GM21381 (cell line): ENCODE measurements at regions not wholly inside any gene's neighbourhood (a gene's known extent, or its start where the extent isn't known, plus 50 kb on each side); places are given as distances from the start of the nearest gene placed in this dataset.

Experiments
- ATAC-seq: cut with Tn5 transposase; IDR thresholded peaks from one replicate; pipeline ENCODE4 v1.9.1; 2021; ENCODE audit warnings: mild to moderate bottlenecking, moderate library complexity; ENCODE audit not compliant: unreplicated experiment

- no peak for ATAC-seq
Observed at GRCh38 chr15:61420546-61420945, 191.4 kb upstream of the RORA start.

GRCh38 chr15:61415617-61416120, 186.6 kb upstream of the RORA start:
- no peak for ATAC-seq

DNA sequence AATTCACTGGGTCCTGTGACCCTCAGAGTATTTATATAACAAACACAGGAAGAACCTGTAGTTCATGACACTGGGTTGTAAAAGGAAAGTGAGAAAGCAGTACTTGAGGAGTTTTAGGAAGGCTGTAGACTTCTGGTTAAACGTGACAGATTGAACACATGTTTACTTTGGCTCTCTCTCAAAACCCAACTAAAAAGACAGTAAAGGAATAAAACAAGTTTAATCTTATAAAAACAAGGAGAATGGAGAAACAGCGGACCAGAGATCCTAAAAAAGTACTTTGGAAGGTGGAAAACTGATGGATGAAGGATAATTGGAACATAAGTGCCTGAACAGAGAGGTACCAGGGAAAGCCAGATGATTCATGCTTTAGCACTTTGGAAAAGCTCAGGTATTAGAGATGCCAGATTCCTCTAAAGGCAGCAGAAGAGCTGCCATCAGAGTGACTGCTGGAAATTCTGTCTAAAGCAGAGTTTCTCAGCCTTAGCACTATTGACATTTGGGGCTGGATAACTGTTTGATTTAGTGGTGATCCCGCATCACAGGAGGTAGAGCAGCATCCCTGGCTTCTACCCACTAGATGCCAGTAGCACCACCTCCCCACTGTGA, 182.9 kb upstream of the RORA start:
- no peak for ATAC-seq

- ATAC-seq = no peak
Observed at GRCh38 chr15:61410662-61411061, 181.6 kb upstream of the RORA start.

DNA sequence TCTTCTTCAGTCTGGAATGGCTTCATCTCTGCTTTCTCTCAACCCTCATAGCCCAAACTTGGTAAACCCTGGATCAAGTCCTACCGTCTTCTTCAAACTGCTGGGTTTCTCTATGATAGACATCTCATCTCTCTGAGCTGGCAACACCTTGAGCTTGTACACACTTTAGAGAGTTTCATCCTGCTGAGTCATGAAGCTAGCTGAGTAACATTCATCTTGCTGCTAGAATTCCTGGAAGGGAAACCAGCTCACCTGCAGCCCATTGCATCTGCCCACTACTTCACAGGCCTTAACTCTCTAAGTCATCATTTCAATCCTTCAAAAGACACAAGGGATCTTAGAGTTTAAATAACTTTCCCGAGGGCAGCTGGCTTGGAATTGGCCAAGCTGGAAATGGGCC, 175.5 kb upstream of the RORA start:
- no peak for ATAC-seq

GRCh38 chr15:61403884-61404283, 174.8 kb upstream of the RORA start:
- no peak for ATAC-seq

DNA sequence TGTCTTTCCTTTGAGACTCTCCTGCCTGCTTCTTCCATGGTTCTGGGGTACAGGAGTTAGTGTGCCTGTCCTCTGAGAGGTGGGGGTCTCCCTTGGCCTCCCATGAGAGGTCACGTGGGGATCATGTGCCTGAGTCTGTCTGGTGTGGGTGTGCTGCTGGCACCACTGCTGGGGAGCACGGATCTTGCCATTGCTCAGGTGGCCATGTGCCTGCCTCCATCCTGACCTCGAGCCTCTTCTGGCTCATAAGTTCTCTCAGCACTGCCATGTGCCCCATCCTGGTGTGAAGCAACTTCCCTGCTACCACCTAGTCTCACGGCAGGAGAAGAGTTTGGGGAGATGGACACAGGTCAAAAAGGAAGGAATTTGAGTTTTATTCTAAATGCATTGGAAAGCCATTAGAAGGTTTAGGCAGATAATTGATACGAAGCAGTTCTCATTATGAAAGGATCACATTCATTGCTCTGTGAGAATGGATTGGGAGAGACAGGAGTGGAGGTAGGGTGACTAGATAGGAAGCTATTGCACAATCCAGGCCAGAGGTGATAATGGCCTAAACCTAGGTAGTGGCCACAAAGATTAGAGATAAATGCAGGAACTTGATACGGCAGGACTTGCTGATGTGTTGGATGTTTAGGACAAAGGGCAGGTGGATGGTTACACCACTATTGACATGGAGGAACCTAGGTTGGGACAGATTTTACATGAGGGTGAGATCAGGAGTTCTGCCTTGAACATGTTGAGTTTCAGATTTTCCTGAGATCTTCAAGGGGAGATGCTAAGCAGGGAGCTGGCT, 173.0 kb upstream of the RORA start:
- ATAC-seq = no peak

GRCh38 chr15:61398310-61398709, 169.2 kb upstream of the RORA start:
- ATAC-seq = no peak

DNA sequence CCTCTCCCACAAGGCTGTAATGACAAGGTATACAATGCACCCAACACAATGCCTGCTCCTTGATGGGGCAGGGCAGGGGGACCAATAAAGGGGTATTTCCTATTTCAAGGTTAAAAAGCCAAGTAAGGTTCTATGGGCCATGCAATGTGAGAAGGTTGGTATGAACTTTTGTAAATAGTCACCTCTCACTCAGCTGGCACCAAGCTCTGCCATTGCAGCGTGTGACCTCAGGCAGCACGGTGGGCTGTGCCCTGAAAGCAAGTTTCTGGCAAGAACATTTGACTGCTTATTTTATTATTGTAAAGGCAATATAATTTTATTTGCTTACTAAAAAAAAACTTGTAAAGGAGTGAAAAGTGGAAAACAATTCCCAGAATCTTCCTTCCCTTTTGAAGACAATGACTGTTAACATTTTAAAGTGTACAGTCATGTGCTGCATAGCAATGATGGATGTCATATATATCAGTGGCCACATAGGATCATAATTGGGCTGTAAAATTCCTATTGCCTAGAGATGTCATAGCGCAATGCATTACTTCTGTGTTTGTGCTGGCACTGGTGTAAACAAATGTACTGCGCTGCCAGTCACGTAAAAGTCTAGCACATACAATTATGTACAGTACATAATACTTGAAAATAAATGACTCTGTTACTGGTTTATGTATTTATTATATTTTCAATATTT, 167.3 kb upstream of the RORA start:
- no peak for ATAC-seq

DNA sequence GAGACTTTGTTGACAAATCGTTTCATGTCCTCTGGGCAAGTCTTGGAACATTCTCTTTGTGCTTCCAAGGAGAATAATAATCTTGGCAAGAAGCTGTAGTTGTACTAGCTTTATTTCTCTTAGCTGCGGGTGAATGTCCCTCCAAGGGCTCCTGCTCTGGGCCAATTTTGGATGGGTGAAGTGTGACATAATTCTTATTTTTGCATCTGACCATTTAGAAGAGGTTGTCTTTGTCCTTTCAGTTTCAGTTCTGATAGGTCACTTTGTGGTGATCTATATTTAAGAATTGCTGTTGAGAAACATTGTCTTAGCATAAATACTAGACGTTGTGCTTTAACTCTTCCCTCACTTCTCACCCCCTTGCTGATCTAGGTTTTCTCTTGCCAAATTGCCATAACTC, 164.8 kb upstream of the RORA start:
- no peak for ATAC-seq

- no peak for ATAC-seq
Observed at GRCh38 chr15:61393524-61393923, 164.4 kb upstream of the RORA start.

- no peak for ATAC-seq
Observed at GRCh38 chr15:61390138-61390537, 161.0 kb upstream of the RORA start.

DNA sequence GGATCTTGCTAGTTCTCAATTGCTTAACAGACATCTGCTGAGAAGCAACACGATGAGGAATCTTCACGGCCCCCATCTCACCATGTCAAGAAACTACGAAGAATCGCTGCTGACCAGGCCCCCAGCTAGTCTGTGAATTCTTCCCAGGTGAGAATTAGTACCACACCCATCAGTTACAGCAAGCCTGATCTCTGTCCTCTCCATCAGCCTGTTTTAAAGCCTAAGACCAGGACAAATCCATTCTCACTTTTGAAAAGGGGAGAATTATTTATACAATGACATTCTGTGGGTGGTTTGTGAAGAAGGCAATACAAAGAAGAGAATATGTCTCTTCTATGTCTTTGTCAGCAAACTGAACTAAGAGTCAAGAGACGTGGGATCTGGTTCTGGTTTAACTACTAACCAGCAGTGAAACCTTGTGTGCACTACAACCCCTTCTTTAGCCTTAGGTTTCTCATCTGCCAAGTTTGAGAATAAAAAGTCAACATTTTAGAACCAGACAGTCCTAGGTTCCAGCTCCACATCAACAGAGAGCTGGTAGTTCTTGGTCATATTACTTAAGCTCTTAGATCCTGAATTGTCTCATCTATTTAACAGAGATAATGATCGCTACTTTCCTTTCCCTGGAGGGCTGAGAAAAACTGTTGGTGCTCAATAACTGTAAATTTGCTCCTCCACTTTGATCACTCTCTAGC, 160.4 kb upstream of the RORA start:
- ATAC-seq = no peak

GRCh38 chr15:61387675-61388074, 158.6 kb upstream of the RORA start:
- no peak for ATAC-seq

- ATAC-seq = no peak
Observed at GRCh38 chr15:61383421-61383820, 154.3 kb upstream of the RORA start.

DNA sequence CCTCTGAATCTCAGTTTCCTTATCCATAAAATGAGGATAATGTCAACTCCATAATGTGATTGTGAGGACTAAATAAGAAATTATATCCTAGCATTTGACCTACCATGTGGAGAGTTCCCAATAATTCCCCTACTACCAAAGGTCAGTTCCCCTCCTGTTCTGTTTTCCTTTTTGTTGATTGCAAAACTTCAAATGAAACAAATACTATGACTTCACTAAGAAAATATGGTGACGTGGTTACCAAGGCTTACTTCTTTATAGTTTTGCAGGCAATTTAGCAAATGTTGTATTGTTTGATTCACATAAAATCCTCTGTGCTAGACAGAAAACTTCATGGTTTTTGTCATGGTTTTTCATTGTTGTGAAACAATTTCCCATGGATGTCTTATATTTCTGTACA, 153.8 kb upstream of the RORA start:
- ATAC-seq = no peak

DNA sequence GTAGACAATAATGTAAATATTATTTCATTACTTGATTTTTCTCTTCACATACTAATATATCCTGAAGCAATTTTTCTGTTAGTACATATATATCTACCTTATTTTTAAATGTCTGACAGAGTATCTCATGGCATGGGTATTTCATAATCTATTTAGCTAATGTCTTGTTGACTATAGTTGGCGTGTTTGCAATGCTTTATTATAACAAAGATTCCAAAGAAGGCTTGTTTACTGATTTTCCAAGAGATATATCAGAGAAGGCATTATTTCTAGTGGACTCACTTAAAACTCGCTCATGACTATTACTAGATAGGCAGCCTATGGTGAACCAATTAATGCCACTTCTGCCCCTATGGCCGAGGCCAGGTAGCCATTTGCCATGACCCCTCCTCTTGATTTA, 152.4 kb upstream of the RORA start:
- no peak for ATAC-seq

GRCh38 chr15:61380270-61380669, 151.2 kb upstream of the RORA start:
- no peak for ATAC-seq

GRCh38 chr15:61379005-61379404, 149.9 kb upstream of the RORA start:
- ATAC-seq = no peak

DNA sequence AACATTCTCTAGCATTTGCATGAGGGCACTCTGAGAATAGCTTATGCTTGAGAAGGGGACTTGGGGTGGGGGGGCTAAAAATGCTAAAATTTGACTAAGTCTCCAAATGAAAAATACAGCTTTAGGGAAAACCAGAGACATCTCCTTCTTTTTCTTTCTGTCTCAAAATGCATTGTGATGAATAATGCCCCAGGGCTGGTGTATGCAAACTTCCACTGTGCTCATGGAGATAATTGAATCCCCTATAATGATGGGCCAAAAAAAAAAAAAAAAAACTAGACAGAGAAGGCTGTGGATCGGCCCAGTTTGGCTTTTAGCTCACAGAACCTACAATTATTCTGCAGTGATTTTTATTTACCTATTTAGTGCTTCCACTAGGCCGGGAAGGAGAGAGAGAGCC, 147.9 kb upstream of the RORA start:
- ATAC-seq = no peak

GRCh38 chr15:61376516-61376915, 147.4 kb upstream of the RORA start:
- no peak for ATAC-seq
